ENCODE measurements at regions not wholly inside any gene's neighbourhood (a gene's known extent, or its start where the extent isn't known, plus 50 kb on each side); places are given as distances from the start of the nearest gene placed in this dataset.

DNA sequence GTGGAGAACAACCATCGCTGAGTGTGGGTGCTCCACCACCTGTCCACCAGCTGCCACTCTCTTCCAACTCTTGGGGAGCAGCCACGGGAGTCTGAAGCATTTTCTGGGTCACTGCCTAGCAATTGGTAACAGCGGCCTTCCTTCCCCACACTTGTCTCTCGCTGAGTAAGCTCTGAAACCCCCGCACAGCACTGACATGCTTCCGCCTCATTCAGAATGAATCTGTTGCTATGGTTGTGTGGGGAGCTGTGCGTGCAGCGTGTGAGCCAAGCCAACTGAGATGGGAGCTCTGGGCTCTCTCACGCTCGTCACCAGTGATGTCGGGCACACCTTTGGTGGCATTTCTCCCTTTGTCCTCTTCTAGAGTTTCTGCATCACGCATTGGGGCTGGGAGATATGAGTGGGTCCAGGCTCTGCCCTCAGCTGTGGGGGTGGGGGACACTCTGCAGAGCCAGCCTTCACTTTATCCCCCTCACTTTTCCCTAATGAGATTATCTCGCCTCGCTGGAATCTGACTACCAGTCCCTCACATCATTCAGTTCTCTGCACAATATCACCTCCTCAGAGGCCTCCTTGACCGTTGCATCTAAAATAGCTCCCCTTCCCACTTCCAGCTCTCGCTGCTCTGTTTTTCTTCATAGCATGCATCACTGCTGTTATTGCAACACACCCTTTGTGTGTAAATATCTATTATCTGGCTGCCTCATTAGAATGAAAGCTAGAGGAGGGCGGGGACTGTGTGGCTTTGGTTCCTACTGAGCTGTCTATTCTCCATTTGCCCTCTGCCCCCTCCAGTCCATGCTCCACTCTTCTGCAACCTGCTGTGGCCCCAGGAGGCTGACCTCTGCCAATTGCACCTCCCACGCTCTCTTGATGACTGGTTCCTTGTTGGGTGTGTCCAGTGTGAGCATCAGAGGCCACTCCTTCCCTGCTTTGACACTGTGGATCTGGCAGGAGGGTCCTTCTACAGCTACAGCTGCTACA, 569.9 kb upstream of the CADM1 start:
- Histone ChIP-seq H3K4me1 (peaks cover 12% of the 10 kb centered on the region), H3K27me3 (replicated peaks; ENCODE audit: control insufficient read depth, insufficient read depth, low read length) (peaks cover 4% of the 10 kb centered on the region; the same call in 1 of the 2 replicates), H3K36me3 (ENCODE audit: control insufficient read depth, insufficient read depth, low read length) (no peaks in the 10 kb centered on the region), H3K4me3 (ENCODE audit: low read depth, low read length) (no peak overlapping the region), H3K9me3 (no peaks in the 10 kb centered on the region)
- CTCF ChIA-PET, result interaction anchor here (0.5 to 0.8 kb wide), 5 partner anchors 10 to 1534 kb away, joined by 3 to 5 read pairs (median 5); no protein-coding TSS in a partner anchor
- Mint-ChIP-seq H3K27me3 (ENCODE audit: insufficient read depth, unreplicated experiment) (peaks cover 28% of the 10 kb centered on the region), H3K27ac (ENCODE audit: unreplicated experiment) (no peak overlapping the region), H3K9me3 (ENCODE audit: unreplicated experiment) (peaks cover 10% of the 10 kb centered on the region), H3K36me3 (ENCODE audit: insufficient read depth, unreplicated experiment) (no peaks in the 10 kb centered on the region), H3K4me3 (ENCODE audit: unreplicated experiment) (no peak overlapping the region), H3K4me1 (ENCODE audit: low read depth, unreplicated experiment) (no peaks in the 10 kb centered on the region)
- TF ChIP-seq, protein P1, sequence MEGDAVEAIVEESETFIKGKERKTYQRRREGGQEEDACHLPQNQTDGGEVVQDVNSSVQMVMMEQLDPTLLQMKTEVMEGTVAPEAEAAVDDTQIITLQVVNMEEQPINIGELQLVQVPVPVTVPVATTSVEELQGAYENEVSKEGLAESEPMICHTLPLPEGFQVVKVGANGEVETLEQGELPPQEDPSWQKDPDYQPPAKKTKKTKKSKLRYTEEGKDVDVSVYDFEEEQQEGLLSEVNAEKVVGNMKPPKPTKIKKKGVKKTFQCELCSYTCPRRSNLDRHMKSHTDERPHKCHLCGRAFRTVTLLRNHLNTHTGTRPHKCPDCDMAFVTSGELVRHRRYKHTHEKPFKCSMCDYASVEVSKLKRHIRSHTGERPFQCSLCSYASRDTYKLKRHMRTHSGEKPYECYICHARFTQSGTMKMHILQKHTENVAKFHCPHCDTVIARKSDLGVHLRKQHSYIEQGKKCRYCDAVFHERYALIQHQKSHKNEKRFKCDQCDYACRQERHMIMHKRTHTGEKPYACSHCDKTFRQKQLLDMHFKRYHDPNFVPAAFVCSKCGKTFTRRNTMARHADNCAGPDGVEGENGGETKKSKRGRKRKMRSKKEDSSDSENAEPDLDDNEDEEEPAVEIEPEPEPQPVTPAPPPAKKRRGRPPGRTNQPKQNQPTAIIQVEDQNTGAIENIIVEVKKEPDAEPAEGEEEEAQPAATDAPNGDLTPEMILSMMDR (IDR thresholded peaks at IDR 0.05; ENCODE audit: insufficient read depth in 1 of 2, low read depth in 1 of 2, low read length in 1 of 2, severe bottlenecking in 1 of 2, unreplicated experiment in 1 of 2), result no peak
- BruUV-seq (replicated peaks), result no TSS peak
- POLR2A ChIA-PET, result no interaction called here
- intact Hi-C loops (cut with micrococcal nuclease; ENCODE audit: unreplicated experiment), result no loop called here
- peak; percentile 61 to 77 for DNase-seq

DNA sequence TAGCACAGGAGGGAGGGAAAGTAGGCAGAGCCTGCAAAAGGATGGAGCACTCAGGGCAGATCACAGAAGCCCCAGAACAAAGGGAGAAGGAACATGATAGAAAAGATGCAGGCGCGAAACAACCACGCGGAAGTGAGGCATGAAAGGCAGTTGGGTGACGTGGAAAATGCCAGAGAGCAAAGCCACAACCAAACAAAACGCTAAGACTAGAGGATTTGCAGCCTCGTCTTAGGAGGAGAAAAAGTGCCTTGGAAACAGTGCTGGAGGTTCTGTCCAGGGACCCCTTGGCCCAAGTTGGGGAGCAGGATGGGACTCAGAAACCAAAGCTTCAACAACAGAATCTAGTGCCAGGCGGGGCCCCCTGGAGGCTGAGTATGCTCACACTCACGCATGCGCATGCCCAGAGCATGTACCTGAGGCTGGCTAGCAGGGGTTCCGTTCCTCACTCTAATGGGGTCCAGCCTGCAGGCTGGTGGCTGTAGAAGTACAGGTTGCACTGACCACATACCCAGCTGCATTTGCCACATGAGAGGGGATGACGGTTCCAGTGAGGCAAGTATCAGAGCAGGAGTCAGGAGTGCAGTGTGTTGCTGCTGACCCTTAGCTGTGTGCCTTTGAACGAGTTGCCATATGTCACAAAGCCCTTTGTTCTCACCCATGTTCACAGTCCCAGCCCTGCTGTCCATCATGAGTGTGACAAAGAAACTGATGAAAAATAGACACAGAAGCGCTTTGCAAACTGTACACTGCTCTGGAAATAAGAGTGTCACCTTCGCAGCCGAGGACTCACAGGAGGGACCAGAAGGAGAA, 568.6 kb upstream of the CADM1 start:
- Mint-ChIP-seq H3K4me3 (ENCODE audit: unreplicated experiment) (no peak overlapping the region), H3K4me1 (ENCODE audit: low read depth, unreplicated experiment) (no peaks in the 10 kb centered on the region), H3K27ac (ENCODE audit: unreplicated experiment) (no peak overlapping the region), H3K36me3 (ENCODE audit: insufficient read depth, unreplicated experiment) (no peaks in the 10 kb centered on the region), H3K27me3 (ENCODE audit: insufficient read depth, unreplicated experiment) (peaks cover 27% of the 10 kb centered on the region), H3K9me3 (ENCODE audit: unreplicated experiment) (peaks cover 10% of the 10 kb centered on the region)
- BruUV-seq (replicated peaks), result no TSS peak
- Histone ChIP-seq H3K4me1 (peaks cover 12% of the 10 kb centered on the region), H3K4me3 (ENCODE audit: low read depth, low read length) (no peak overlapping the region), H3K9me3 (no peaks in the 10 kb centered on the region), H3K36me3 (ENCODE audit: control insufficient read depth, insufficient read depth, low read length) (no peaks in the 10 kb centered on the region), H3K27me3 (replicated peaks; ENCODE audit: control insufficient read depth, insufficient read depth, low read length) (peaks cover 4% of the 10 kb centered on the region; the same call in 1 of the 2 replicates)
- intact Hi-C loops (cut with micrococcal nuclease; ENCODE audit: unreplicated experiment), result no loop called here
- DNase-seq, result no peak
- ChIA-PET POLR2A (no interaction called here), CTCF (interaction anchor here (0.8 kb wide), 1 partner anchor 38 kb away, joined by 3 read pairs; no protein-coding TSS in a partner anchor)
- TF ChIP-seq, protein P1 (IDR thresholded peaks at IDR 0.05; ENCODE audit: insufficient read depth in 1 of 2, low read depth in 1 of 2, low read length in 1 of 2, severe bottlenecking in 1 of 2, unreplicated experiment in 1 of 2), result peak in 1 of 2 experiments; percentile 43

DNA sequence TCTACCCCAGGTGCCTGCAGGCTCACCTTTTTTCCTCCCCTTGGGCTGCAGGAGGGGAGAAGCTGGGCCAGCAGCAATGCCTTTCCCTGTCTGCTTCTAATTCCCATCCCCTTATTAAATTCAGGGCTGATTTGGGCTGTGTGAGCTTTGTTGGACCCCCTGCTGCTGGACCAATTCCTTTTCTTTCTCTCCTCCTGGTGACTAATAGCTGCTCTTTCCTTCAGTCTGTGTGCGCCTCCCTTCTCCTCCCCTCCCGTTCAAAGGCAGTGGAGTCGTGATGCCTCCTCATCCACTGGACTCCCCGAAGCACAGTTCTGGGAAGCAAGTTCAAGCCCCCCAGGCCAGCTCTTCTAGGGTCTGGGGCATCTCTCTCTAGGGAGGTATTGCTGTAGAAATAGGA, 567.9 kb upstream of the CADM1 start:
- no peak overlapping the region for H3K27ac Mint-ChIP-seq (ENCODE audit: unreplicated experiment)
- peaks cover 23% of the 10 kb centered on the region for H3K27me3 Mint-ChIP-seq (ENCODE audit: insufficient read depth, unreplicated experiment)
- intact Hi-C loops (cut with micrococcal nuclease; ENCODE audit: unreplicated experiment), result no loop called here
- TF ChIP-seq, protein P1 (IDR thresholded peaks at IDR 0.05; ENCODE audit: insufficient read depth in 1 of 2, low read depth in 1 of 2, low read length in 1 of 2, severe bottlenecking in 1 of 2, unreplicated experiment in 1 of 2), result no peak
- no TSS peak for BruUV-seq (replicated peaks)
- ChIA-PET POLR2A (no interaction called here), CTCF (no interaction called here)
- Histone ChIP-seq H3K4me3 (ENCODE audit: low read depth, low read length) (no peak overlapping the region), H3K9me3 (no peaks in the 10 kb centered on the region), H3K36me3 (ENCODE audit: control insufficient read depth, insufficient read depth, low read length) (no peaks in the 10 kb centered on the region), H3K27me3 (replicated peaks; ENCODE audit: control insufficient read depth, insufficient read depth, low read length) (peaks cover 4% of the 10 kb centered on the region; the same call in 1 of the 2 replicates), H3K4me1 (peaks cover 12% of the 10 kb centered on the region)
- no peaks in the 10 kb centered on the region for H3K4me1 Mint-ChIP-seq (ENCODE audit: low read depth, unreplicated experiment)
- no peak for DNase-seq
- H3K4me3 Mint-ChIP-seq (ENCODE audit: unreplicated experiment), result no peak overlapping the region
- no peaks in the 10 kb centered on the region for H3K36me3 Mint-ChIP-seq (ENCODE audit: insufficient read depth, unreplicated experiment)
- peaks cover 7% of the 10 kb centered on the region for H3K9me3 Mint-ChIP-seq (ENCODE audit: unreplicated experiment)

Data from Caco-2 (cell line).